OCI-LY7 (cell line): ENCODE measurements at regions not wholly inside any gene's neighbourhood (a gene's known extent, or its start where the extent isn't known, plus 50 kb on each side); places are given as distances from the start of the nearest gene placed in this dataset.

ENCODE experiments used
- BruUV-seq: library from RNA; stranded (reverse); fragments of 400-500 nt; replicated peaks from 2 replicates; lab custom pipeline; 2021; lab: Mats Ljungman, UMichigan
- CTCF ChIA-PET: fragments of 300-600 bp; sonication (Branson Sonifier 250); formaldehyde crosslinking; loops from one replicate; lab custom pipeline; 2022; ENCODE audit warnings: antibody characterized with exemption; ENCODE audit not compliant: unreplicated experiment; lab: Charles Lee
- POLR2A ChIA-PET: fragments of 300-600 bp; sonication (Branson Sonifier 250); formaldehyde crosslinking; loops from one replicate; lab custom pipeline; 2022; ENCODE audit warnings: antibody characterized with exemption; lab: Charles Lee
- DNase-seq: peaks from one replicate; pipeline ENCODE4 v3.0.0-alpha.2; 2015; ENCODE audit warnings: low spot score
- H2AFZ ChIP-seq: fragments of 200-600 bp; sonication (generic), shearing (Covaris generic); 2 replicates; pipeline ENCODE4 v1.6.1; 2014; ENCODE audit warnings: mild to moderate bottlenecking, antibody characterized with exemption, low read length, moderate library complexity
- H3K27ac ChIP-seq: fragments of 200-600 bp; sonication (generic); 2 replicates; pipeline ENCODE4 v1.5.1; 2014; ENCODE audit warnings: mixed run types, low read depth, mild to moderate bottlenecking, moderate library complexity, low read length, inconsistent platforms; ENCODE audit not compliant: poor library complexity, severe bottlenecking
- H3K36me3 ChIP-seq: fragments of 200-600 bp; sonication (generic); 2 replicates; pipeline ENCODE4 v1.6.1; 2014; ENCODE audit warnings: mild to moderate bottlenecking, antibody characterized with exemption, low read length, moderate library complexity, mixed read lengths; ENCODE audit not compliant: insufficient read depth
- H3K4me1 ChIP-seq: fragments of 200-600 bp; sonication (generic); 2 replicates; pipeline ENCODE4 v1.5.1; 2014; ENCODE audit warnings: mild to moderate bottlenecking, low read length; ENCODE audit not compliant: insufficient read depth, poor library complexity, severe bottlenecking
- H3K4me2 ChIP-seq: fragments of 200-600 bp; sonication (generic); 2 replicates; pipeline ENCODE4 v1.6.1; 2014; ENCODE audit warnings: mild to moderate bottlenecking, low read length
- H3K4me3 ChIP-seq: fragments of 200-600 bp; sonication (generic); 2 replicates; pipeline ENCODE4 v1.5.1; 2014; ENCODE audit warnings: mild to moderate bottlenecking, low read depth, low read length; ENCODE audit not compliant: poor library complexity, severe bottlenecking
- H3K79me2 ChIP-seq: fragments of 200-600 bp; sonication (generic); 2 replicates; pipeline ENCODE4 v1.6.1; 2016; ENCODE audit warnings: low read depth, mild to moderate bottlenecking, low read length, moderate library complexity, mixed read lengths; ENCODE audit not compliant: insufficient read depth
- H3K9me2 ChIP-seq: fragments of 200-600 bp; sonication (generic); 2 replicates; pipeline ENCODE4 v1.6.1; 2016; ENCODE audit warnings: mild to moderate bottlenecking, low read length, mixed read lengths; ENCODE audit not compliant: insufficient read depth
- H3K9me3 ChIP-seq: fragments of 200-600 bp; sonication (generic); 2 replicates; pipeline ENCODE4 v1.6.1; 2014; ENCODE audit warnings: mild to moderate bottlenecking, mixed run types, low read length, mixed read lengths
- H4K20me1 ChIP-seq: fragments of 200-600 bp; sonication (generic); 2 replicates; pipeline ENCODE4 v1.6.1; 2014; ENCODE audit warnings: mild to moderate bottlenecking, antibody characterized with exemption, low read length, moderate library complexity, mixed read lengths; ENCODE audit not compliant: insufficient read depth
- EZH2phosphoT487 ChIP-seq: fragments of 200-600 bp; sonication (generic); IDR thresholded peaks from 2 replicates; pipeline ENCODE4 v1.6.1; 2018; ENCODE audit warnings: low read depth, borderline replicate concordance, mild to moderate bottlenecking, mixed run types, antibody characterized with exemption, low read length, moderate library complexity, mixed read lengths
- intact Hi-C: fragments of 100-400 bp; cut with micrococcal nuclease; formaldehyde crosslinking; loops from one replicate; pipeline ENCODE4 v1.10.0; 2022; ENCODE audit not compliant: unreplicated experiment
- TF ChIP-seq, protein P1 (sequence below): fragments of 200-600 bp; sonication (generic); conservative IDR thresholded peaks from 2 replicates; pipeline ENCODE4 v1.5.1; 2014; ENCODE audit warnings: mild to moderate bottlenecking, antibody characterized with exemption, low read length, moderate library complexity, mixed read lengths

- CTCF ChIA-PET: no interaction called here
- intact Hi-C loops: no loop called here
Observed at GRCh38 chr2:122018736-122019135, 263.3 kb downstream of the TSN start.

GRCh38 chr2:122019724-122020123 lies 264.3 kb downstream of the TSN start:
- no TSS peak for BruUV-seq
- Histone ChIP-seq H4K20me1 (no peaks in the 10 kb centered on the region; the same call in 1 of the 2 replicates), H3K9me2 (no peaks in the 10 kb centered on the region), H3K79me2 (no peaks in the 10 kb centered on the region), H3K9me3 (no peaks in the 10 kb centered on the region), H3K4me2 (no peak overlapping the region), H3K36me3 (no peaks in the 10 kb centered on the region), H3K4me3 (no peak overlapping the region), H3K27ac (no peak overlapping the region), H2AFZ (no peak overlapping the region), H3K4me1 (no peaks in the 10 kb centered on the region)
- intact Hi-C loops: no loop called here
- no peak for DNase-seq
- ChIA-PET CTCF (no interaction called here), POLR2A (interaction anchor here (0.6 kb wide), 1 partner anchor 167 kb away, joined by 3 read pairs; no protein-coding TSS in a partner anchor)
- TF ChIP-seq EZH2phosphoT487: no peak
- TF ChIP-seq, protein P1, sequence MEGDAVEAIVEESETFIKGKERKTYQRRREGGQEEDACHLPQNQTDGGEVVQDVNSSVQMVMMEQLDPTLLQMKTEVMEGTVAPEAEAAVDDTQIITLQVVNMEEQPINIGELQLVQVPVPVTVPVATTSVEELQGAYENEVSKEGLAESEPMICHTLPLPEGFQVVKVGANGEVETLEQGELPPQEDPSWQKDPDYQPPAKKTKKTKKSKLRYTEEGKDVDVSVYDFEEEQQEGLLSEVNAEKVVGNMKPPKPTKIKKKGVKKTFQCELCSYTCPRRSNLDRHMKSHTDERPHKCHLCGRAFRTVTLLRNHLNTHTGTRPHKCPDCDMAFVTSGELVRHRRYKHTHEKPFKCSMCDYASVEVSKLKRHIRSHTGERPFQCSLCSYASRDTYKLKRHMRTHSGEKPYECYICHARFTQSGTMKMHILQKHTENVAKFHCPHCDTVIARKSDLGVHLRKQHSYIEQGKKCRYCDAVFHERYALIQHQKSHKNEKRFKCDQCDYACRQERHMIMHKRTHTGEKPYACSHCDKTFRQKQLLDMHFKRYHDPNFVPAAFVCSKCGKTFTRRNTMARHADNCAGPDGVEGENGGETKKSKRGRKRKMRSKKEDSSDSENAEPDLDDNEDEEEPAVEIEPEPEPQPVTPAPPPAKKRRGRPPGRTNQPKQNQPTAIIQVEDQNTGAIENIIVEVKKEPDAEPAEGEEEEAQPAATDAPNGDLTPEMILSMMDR: no peak

More at GRCh38 chr2:122018736-122019135, 263.3 kb downstream of the TSN start:
- Histone ChIP-seq H3K27ac (no peak overlapping the region), H3K9me2 (no peaks in the 10 kb centered on the region), H3K36me3 (no peaks in the 10 kb centered on the region), H3K79me2 (no peaks in the 10 kb centered on the region), H3K4me1 (no peaks in the 10 kb centered on the region), H3K9me3 (no peaks in the 10 kb centered on the region), H3K4me2 (no peak overlapping the region), H4K20me1 (no peaks in the 10 kb centered on the region; the same call in 1 of the 2 replicates), H3K4me3 (no peak overlapping the region), H2AFZ (no peak overlapping the region)
- TF ChIP-seq EZH2phosphoT487: no peak
- TF ChIP-seq, protein P1: no peak
- BruUV-seq: no TSS peak
- DNase-seq: no peak
- POLR2A ChIA-PET: no interaction called here

GRCh38 chr2:122020377-122020776 lies 264.9 kb downstream of the TSN start:
- Histone ChIP-seq H3K27ac (no peak overlapping the region), H3K9me3 (no peaks in the 10 kb centered on the region), H3K79me2 (no peaks in the 10 kb centered on the region), H2AFZ (no peak overlapping the region), H4K20me1 (no peaks in the 10 kb centered on the region; the same call in 1 of the 2 replicates), H3K4me3 (no peak overlapping the region), H3K4me1 (no peaks in the 10 kb centered on the region), H3K36me3 (no peaks in the 10 kb centered on the region), H3K9me2 (no peaks in the 10 kb centered on the region), H3K4me2 (no peak overlapping the region)
- ChIA-PET CTCF (no interaction called here), POLR2A (no interaction called here)
- no TSS peak for BruUV-seq
- TF ChIP-seq, protein P1: no peak
- TF ChIP-seq EZH2phosphoT487: no peak
- no peak for DNase-seq
- intact Hi-C loops: no loop called here
